MM.1S (cell line): ENCODE measurements at regions not wholly inside any gene's neighbourhood (a gene's known extent, or its start where the extent isn't known, plus 50 kb on each side); places are given as distances from the start of the nearest gene placed in this dataset.

ENCODE experiments used
- DNase-seq: peaks from one replicate; pipeline ENCODE4 v3.0.0-alpha.2; 2015
- H2AFZ ChIP-seq: fragments of 300-600 bp; sonication (generic); 2 replicates; pipeline ENCODE4 v1.6.0; 2016; ENCODE audit warnings: antibody characterized with exemption, low read length
- H3F3A ChIP-seq: fragments of 300-600 bp; sonication (generic); 2 replicates; pipeline ENCODE4 v1.6.1; 2016; ENCODE audit warnings: mild to moderate bottlenecking, antibody characterized with exemption, low read length, moderate library complexity, mixed read lengths; ENCODE audit not compliant: insufficient read depth
- H3K27ac ChIP-seq: fragments of 300-600 bp; sonication (generic); 2 replicates; pipeline ENCODE4 v1.5.1; 2016; ENCODE audit warnings: mild to moderate bottlenecking, low read length
- H3K27me3 ChIP-seq: fragments of 300-600 bp; sonication (generic); replicated peaks from 2 replicates; pipeline ENCODE4 v1.6.0; 2016; ENCODE audit warnings: low read length; ENCODE audit not compliant: insufficient read depth
- H3K36me3 ChIP-seq: fragments of 300-600 bp; sonication (generic); replicated peaks from 2 replicates; pipeline ENCODE4 v1.6.1; 2016; ENCODE audit warnings: mild to moderate bottlenecking, low read length, mixed read lengths; ENCODE audit not compliant: insufficient read depth
- H3K4me1 ChIP-seq: fragments of 300-600 bp; sonication (generic); 2 replicates; pipeline ENCODE4 v1.6.1; 2016; ENCODE audit warnings: low read length, mixed read lengths
- H3K4me2 ChIP-seq: fragments of 300-600 bp; sonication (generic); 2 replicates; pipeline ENCODE4 v1.6.0; 2016; ENCODE audit warnings: low read depth, low read length
- H3K4me3 ChIP-seq: fragments of 300-600 bp; sonication (generic); 2 replicates; pipeline ENCODE4 v1.5.1; 2016; ENCODE audit warnings: low read length, mixed read lengths
- H3K79me2 ChIP-seq: fragments of 300-600 bp; sonication (generic); 2 replicates; pipeline ENCODE4 v1.6.1; 2016; ENCODE audit warnings: mixed run types, low read length, mixed read lengths
- H3K9ac ChIP-seq: fragments of 300-600 bp; sonication (generic); 2 replicates; pipeline ENCODE4 v1.6.1; 2016; ENCODE audit warnings: low read length, mixed read lengths
- H3K9me2 ChIP-seq: fragments of 300-600 bp; sonication (generic); replicated peaks from 2 replicates; pipeline ENCODE4 v1.6.1; 2016; ENCODE audit warnings: mild to moderate bottlenecking, low read length, mixed read lengths; ENCODE audit not compliant: insufficient read depth
- H3K9me3 ChIP-seq: fragments of 300-600 bp; sonication (generic); replicated peaks from 2 replicates; pipeline ENCODE4 v1.6.1; 2016; ENCODE audit warnings: mild to moderate bottlenecking, low read length, mixed read lengths; ENCODE audit not compliant: insufficient read depth
- H4K20me1 ChIP-seq: fragments of 300-600 bp; sonication (generic); 2 replicates; pipeline ENCODE4 v1.6.1; 2016; ENCODE audit warnings: mild to moderate bottlenecking, low read length, moderate library complexity, mixed read lengths; ENCODE audit not compliant: insufficient read depth
- EZH2 ChIP-seq: fragments of 300-600 bp; sonication (generic); optimal IDR thresholded peaks from 2 replicates; pipeline ENCODE3; 2017; ENCODE audit warnings: low read depth, mild to moderate bottlenecking, antibody characterized with exemption, low read length, mixed read lengths
- EZH2phosphoT487 ChIP-seq: fragments of 300-600 bp; sonication (generic); IDR thresholded peaks from 2 replicates; pipeline ENCODE4 v1.6.1; 2018; ENCODE audit warnings: antibody characterized with exemption, low read length
- TF ChIP-seq, protein P1 (sequence below): fragments of 300-600 bp; sonication (generic); IDR thresholded peaks from 2 replicates; pipeline ENCODE4 v1.5.1; 2016; ENCODE audit warnings: antibody characterized with exemption, low read length, mixed read lengths

DNA sequence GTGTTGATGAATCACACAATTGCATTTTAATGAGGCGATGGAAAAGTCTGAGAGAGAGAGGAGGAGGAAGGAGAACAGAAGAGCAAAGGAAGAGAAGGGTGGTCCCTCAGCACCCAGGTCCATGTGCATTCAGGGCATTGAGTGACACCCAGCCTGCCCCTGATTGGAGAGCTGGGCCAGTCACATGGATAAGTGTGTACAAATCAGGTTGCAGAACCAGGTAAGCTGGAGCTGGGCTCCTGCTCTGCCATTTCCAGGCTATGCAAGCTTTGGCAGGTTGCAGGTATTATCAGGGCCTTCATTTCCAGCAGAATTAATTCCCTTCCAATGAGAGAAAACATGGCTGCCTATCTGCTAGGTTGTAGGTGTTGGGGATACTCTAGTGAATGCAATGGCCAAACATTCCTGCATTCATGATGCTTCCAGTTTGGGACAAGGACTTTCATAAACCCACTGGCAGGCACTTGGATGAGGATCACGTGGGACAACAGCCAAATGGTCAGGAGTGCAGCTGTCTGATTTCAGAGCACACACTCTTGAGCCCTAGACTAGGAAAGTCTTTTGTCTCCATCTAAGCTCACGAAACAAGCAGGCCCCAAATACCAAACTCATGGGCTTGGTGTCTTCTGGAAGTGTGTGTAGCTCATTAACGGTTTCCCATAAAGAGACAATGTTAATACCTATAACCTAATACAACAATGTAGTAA, 577.9 kb upstream of the CDH5 start:
- Histone ChIP-seq H2AFZ (no peak overlapping the region), H4K20me1 (no peaks in the 10 kb centered on the region), H3K79me2 (no peaks in the 10 kb centered on the region), H3F3A (no peaks in the 10 kb centered on the region), H3K9ac (no peak overlapping the region), H3K4me3 (no peak overlapping the region), H3K27me3 (no peaks in the 10 kb centered on the region), H3K4me2 (no peak overlapping the region), H3K9me2 (no peaks in the 10 kb centered on the region), H3K36me3 (no peaks in the 10 kb centered on the region), H3K27ac (no peak overlapping the region), H3K9me3 (no peaks in the 10 kb centered on the region), H3K4me1 (no peaks in the 10 kb centered on the region)
- TF ChIP-seq EZH2, result no peak
- no peak for DNase-seq

DNA sequence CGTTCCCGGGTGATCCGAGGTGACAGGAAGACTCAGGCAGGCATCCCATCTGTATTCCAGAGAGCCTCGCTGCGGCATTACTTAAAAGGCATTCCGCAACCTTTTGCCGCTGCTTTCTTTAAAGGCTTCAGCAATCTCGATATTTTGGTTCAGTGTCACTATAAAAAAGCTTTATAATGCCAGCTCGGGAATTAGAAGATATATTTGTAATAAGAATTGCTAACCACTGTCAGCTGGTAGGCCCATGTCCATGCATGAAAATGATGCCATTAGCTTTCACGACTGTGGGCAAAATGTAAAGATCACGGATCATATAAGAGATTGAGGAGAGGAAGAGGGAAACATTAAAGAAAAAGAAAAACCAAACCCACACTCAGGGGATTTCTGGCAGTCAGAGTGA, 578.6 kb upstream of the CDH5 start:
- no peaks in the 10 kb centered on the region for H3K9me2 ChIP-seq
- H3K9me3 ChIP-seq, result no peaks in the 10 kb centered on the region
- TF ChIP-seq EZH2phosphoT487 (no peak), EZH2 (no peak)
- TF ChIP-seq, protein P1, sequence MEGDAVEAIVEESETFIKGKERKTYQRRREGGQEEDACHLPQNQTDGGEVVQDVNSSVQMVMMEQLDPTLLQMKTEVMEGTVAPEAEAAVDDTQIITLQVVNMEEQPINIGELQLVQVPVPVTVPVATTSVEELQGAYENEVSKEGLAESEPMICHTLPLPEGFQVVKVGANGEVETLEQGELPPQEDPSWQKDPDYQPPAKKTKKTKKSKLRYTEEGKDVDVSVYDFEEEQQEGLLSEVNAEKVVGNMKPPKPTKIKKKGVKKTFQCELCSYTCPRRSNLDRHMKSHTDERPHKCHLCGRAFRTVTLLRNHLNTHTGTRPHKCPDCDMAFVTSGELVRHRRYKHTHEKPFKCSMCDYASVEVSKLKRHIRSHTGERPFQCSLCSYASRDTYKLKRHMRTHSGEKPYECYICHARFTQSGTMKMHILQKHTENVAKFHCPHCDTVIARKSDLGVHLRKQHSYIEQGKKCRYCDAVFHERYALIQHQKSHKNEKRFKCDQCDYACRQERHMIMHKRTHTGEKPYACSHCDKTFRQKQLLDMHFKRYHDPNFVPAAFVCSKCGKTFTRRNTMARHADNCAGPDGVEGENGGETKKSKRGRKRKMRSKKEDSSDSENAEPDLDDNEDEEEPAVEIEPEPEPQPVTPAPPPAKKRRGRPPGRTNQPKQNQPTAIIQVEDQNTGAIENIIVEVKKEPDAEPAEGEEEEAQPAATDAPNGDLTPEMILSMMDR, result no peak
- no peaks in the 10 kb centered on the region for H3F3A ChIP-seq
- DNase-seq, result no peak
- no peaks in the 10 kb centered on the region for H3K4me1 ChIP-seq
- no peak overlapping the region for H3K4me2 ChIP-seq
- H3K27ac ChIP-seq, result no peak overlapping the region
- H3K36me3 ChIP-seq, result no peaks in the 10 kb centered on the region
- no peaks in the 10 kb centered on the region for H3K79me2 ChIP-seq
- no peaks in the 10 kb centered on the region for H4K20me1 ChIP-seq
- H3K9ac ChIP-seq, result no peak overlapping the region
- no peaks in the 10 kb centered on the region for H3K27me3 ChIP-seq
- no peak overlapping the region for H3K4me3 ChIP-seq
- H2AFZ ChIP-seq, result no peak overlapping the region

DNA sequence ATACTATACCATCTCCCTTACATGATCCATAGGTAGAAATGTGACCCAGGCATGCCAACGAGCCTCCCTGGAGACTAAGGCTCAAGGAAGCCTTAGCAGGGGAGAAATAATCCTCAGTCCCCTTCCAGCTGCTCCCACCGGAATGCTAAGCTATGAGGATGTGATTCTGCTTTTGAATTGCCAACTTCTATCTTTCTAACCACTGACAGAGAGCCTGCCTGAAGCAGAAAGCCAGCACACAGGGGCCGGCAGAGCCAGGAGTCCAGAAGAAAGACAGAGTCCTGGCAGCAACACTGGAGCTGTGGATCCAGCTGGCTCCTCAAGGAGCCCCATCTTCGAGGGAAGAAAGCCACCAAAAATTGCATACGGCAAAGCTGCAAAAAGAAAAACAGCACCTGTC, 579.6 kb upstream of the CDH5 start:
- Histone ChIP-seq H3K27me3 (no peaks in the 10 kb centered on the region), H3K4me2 (no peak overlapping the region), H3K79me2 (no peaks in the 10 kb centered on the region), H3K9me2 (no peaks in the 10 kb centered on the region), H3F3A (no peaks in the 10 kb centered on the region), H3K4me1 (no peaks in the 10 kb centered on the region), H3K9ac (no peak overlapping the region), H3K4me3 (no peak overlapping the region), H3K9me3 (no peaks in the 10 kb centered on the region), H3K36me3 (no peaks in the 10 kb centered on the region), H3K27ac (no peak overlapping the region), H2AFZ (no peak overlapping the region), H4K20me1 (no peaks in the 10 kb centered on the region)
- no peak for DNase-seq
- TF ChIP-seq, protein P1, result no peak
- no peak for TF ChIP-seq EZH2phosphoT487
- no peak for TF ChIP-seq EZH2

DNA sequence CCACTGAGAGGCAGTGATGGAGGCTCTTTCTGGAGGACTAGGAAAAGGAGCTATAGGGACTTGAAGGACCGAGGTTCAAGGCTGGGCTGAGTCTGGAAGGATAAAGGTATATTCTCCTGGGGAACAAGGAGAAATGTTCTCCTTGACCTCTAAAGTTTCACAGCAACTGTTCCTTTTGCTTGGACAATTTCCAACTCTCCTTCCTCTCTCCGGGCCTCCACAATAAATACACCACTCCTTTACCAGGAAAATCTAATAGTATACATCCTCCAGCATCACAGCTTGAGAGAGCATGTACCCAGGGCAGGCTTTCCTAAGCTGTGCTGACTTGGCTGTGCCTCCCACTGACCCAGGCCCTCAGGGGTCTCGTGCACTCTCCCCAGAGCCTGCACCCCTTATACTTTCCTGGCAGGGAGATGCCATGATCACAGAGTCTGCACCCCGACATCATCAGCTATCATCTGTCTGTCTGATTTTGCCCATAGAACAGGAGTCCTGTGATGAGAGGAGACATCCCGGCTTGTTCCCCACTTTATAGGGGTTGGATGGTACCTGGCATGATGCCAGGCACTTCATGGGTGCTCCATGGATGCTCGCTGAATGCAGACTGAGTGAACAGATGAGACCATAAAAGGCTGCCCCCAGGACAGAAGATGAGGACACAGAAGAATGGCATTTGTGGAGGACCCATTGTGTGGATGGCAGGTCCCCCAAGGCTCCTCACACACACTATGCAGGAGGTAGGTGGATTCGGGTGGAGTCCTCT, 582.6 kb upstream of the CDH5 start:
- Histone ChIP-seq H2AFZ (no peak overlapping the region), H4K20me1 (no peaks in the 10 kb centered on the region), H3F3A (no peaks in the 10 kb centered on the region), H3K9me2 (no peaks in the 10 kb centered on the region), H3K9ac (no peak overlapping the region), H3K27ac (no peak overlapping the region), H3K27me3 (no peaks in the 10 kb centered on the region), H3K4me1 (no peaks in the 10 kb centered on the region), H3K36me3 (no peaks in the 10 kb centered on the region), H3K4me3 (no peak overlapping the region), H3K4me2 (no peak overlapping the region), H3K9me3 (no peaks in the 10 kb centered on the region), H3K79me2 (no peaks in the 10 kb centered on the region)
- no peak for DNase-seq
- TF ChIP-seq EZH2phosphoT487, result no peak
- no peak for TF ChIP-seq EZH2
- TF ChIP-seq, protein P1, result no peak
